ENCODE measurements at regions not wholly inside any gene's neighbourhood (a gene's known extent, or its start where the extent isn't known, plus 50 kb on each side); places are given as distances from the start of the nearest gene placed in this dataset.

DNA sequence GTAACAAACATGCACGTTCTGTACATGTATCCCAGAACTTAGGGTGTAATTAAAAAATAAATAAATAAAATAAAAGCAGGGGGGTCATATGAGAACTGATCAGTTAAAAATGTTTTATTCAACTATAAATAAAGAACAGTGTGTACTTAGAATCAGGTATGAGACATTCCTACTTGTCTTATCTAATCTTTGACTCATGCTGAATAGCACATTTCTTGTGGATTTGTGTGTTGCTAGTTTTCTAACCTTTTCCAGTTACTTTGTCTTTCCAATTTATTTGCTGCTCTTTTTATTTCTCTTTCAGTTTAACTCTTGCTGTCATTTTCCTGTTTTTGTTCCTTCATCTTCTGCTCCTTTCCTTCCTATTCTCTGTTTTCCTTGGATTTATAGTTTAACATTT is 1917.1 kb upstream of the CDH6 start:
- Histone ChIP-seq H3K4me2 (ENCODE audit: extremely low read depth, insufficient read depth, low read length) (no peak overlapping the region), H3K79me2 (ENCODE audit: control insufficient read depth, insufficient read depth, low read length) (no peaks in the 10 kb centered on the region), H3K4me1 (ENCODE audit: control insufficient read depth, extremely low read depth, insufficient read depth, low read length) (no peaks in the 10 kb centered on the region), H3K27ac (ENCODE audit: insufficient read depth, low read length) (no peak overlapping the region), H3K36me3 (ENCODE audit: control insufficient read depth, insufficient read depth, low read length) (no peaks in the 10 kb centered on the region), H2AFZ (ENCODE audit: low read length) (no peak overlapping the region), H3K27me3 (ENCODE audit: control insufficient read depth, insufficient read depth, low read length) (no peaks in the 10 kb centered on the region), H4K20me1 (ENCODE audit: control insufficient read depth, extremely low read depth, insufficient read depth, low read length) (no peaks in the 10 kb centered on the region), H3K9ac (ENCODE audit: insufficient read depth, low read length) (no peak overlapping the region), H3K9me3 (ENCODE audit: control insufficient read depth, insufficient read depth, low read depth, low read length) (no peaks in the 10 kb centered on the region), H3K4me3 (replicated peaks in 1 of 4; ENCODE audit: control extremely low read depth in 1 of 4, insufficient read depth in 1 of 4, low read depth in 3 of 4, low read length in 4 of 4) (no peak overlapping the region)
- DNase-seq (ENCODE audit: low read depth in 2 of 2): no peak
- TF ChIP-seq, protein P1, sequence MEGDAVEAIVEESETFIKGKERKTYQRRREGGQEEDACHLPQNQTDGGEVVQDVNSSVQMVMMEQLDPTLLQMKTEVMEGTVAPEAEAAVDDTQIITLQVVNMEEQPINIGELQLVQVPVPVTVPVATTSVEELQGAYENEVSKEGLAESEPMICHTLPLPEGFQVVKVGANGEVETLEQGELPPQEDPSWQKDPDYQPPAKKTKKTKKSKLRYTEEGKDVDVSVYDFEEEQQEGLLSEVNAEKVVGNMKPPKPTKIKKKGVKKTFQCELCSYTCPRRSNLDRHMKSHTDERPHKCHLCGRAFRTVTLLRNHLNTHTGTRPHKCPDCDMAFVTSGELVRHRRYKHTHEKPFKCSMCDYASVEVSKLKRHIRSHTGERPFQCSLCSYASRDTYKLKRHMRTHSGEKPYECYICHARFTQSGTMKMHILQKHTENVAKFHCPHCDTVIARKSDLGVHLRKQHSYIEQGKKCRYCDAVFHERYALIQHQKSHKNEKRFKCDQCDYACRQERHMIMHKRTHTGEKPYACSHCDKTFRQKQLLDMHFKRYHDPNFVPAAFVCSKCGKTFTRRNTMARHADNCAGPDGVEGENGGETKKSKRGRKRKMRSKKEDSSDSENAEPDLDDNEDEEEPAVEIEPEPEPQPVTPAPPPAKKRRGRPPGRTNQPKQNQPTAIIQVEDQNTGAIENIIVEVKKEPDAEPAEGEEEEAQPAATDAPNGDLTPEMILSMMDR (conservative IDR thresholded peaks at IDR 0.05 in 1 of 2, IDR thresholded peaks at IDR 0.05 in 1 of 2; ENCODE audit: low read depth in 1 of 2, low read length in 2 of 2): no peak
- TF ChIP-seq EZH2 (IDR thresholded peaks at IDR 0.05; ENCODE audit: low read length, missing control alignments): no peak

DNA sequence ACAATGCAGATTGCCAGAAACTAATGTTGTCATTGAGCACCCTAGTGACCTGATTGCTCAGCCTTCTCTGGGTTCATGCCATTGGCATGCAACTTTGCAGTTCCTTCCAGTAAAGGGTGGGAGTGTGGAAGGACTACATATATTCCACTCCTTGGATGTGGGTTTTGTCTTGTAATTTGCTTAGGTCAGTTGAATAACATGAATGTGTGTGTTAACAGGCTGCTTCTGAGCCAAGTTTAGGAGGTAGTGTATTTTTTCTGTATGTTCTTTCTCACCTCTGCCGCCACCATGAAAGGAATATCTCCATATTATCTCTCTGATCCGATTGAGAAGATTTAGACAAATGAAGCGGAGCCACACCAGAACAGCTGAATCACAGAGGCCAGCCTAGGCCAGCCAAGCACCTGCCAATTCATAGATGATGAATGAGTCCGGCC is 1929.6 kb upstream of the CDH6 start:
- TF ChIP-seq, protein P1 (conservative IDR thresholded peaks at IDR 0.05 in 1 of 2, IDR thresholded peaks at IDR 0.05 in 1 of 2; ENCODE audit: low read depth in 1 of 2, low read length in 2 of 2): no peak
- TF ChIP-seq EZH2 (IDR thresholded peaks at IDR 0.05; ENCODE audit: low read length, missing control alignments): no peak
- no peak overlapping the region for H3K27ac ChIP-seq (ENCODE audit: insufficient read depth, low read length)
- DNase-seq (ENCODE audit: low read depth in 2 of 2): no peak
- H4K20me1 ChIP-seq (ENCODE audit: control insufficient read depth, extremely low read depth, insufficient read depth, low read length): no peaks in the 10 kb centered on the region
- H3K9ac ChIP-seq (ENCODE audit: insufficient read depth, low read length): no peak overlapping the region
- H3K4me3 ChIP-seq (replicated peaks in 1 of 4; ENCODE audit: control extremely low read depth in 1 of 4, insufficient read depth in 1 of 4, low read depth in 3 of 4, low read length in 4 of 4): no peak overlapping the region
- no peaks in the 10 kb centered on the region for H3K4me1 ChIP-seq (ENCODE audit: control insufficient read depth, extremely low read depth, insufficient read depth, low read length)
- H3K27me3 ChIP-seq (ENCODE audit: control insufficient read depth, insufficient read depth, low read length): no peaks in the 10 kb centered on the region
- no peaks in the 10 kb centered on the region for H3K9me3 ChIP-seq (ENCODE audit: control insufficient read depth, insufficient read depth, low read depth, low read length)
- H2AFZ ChIP-seq (ENCODE audit: low read length): no peak overlapping the region
- no peaks in the 10 kb centered on the region for H3K79me2 ChIP-seq (ENCODE audit: control insufficient read depth, insufficient read depth, low read length)
- no peak overlapping the region for H3K4me2 ChIP-seq (ENCODE audit: extremely low read depth, insufficient read depth, low read length)
- no peaks in the 10 kb centered on the region for H3K36me3 ChIP-seq (ENCODE audit: control insufficient read depth, insufficient read depth, low read length)

DNA sequence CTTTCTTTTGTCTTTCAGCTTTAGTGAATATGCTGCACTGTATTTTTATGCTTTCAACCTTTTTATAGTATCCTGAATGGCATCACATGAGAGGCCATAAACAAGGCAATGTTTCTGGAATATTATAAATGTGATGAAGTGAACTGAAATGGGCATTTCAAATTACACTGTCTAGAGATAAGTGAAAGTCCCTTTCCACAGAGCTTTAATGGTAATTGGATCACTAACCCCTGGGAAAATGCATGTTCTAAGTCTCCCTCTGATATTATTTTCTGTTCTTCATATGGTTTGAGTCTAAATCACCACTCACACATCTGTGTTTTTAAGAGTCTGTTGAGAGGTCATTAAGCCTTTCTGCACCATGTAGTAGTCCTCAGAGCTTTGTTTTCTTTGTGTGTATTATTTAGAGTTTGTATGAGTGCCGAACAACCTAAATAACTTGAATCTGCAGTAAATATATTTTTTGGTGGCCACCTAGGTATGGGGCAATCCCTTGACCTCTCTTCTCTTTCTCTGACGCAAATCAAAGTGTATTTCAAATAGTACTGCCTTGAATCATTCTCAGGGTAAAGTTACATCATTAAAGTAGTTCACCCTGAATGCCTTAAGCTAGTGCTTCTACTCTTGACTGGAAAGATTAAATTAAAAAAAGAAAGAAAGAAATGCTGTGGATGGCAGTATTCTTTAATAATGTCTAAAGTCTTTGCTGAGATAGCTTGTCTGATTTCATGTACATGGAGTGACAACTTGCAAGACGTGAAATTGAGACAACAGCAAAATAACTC is 1931.0 kb upstream of the CDH6 start:
- no peaks in the 10 kb centered on the region for H4K20me1 ChIP-seq (ENCODE audit: control insufficient read depth, extremely low read depth, insufficient read depth, low read length)
- H2AFZ ChIP-seq (ENCODE audit: low read length): no peak overlapping the region
- H3K27me3 ChIP-seq (ENCODE audit: control insufficient read depth, insufficient read depth, low read length): no peaks in the 10 kb centered on the region
- H3K9me3 ChIP-seq (ENCODE audit: control insufficient read depth, insufficient read depth, low read depth, low read length): no peaks in the 10 kb centered on the region
- H3K27ac ChIP-seq (ENCODE audit: insufficient read depth, low read length): no peak overlapping the region
- H3K4me3 ChIP-seq (replicated peaks in 1 of 4; ENCODE audit: control extremely low read depth in 1 of 4, insufficient read depth in 1 of 4, low read depth in 3 of 4, low read length in 4 of 4): no peak overlapping the region
- no peak for DNase-seq (ENCODE audit: low read depth in 2 of 2)
- TF ChIP-seq, protein P1 (conservative IDR thresholded peaks at IDR 0.05 in 1 of 2, IDR thresholded peaks at IDR 0.05 in 1 of 2; ENCODE audit: low read depth in 1 of 2, low read length in 2 of 2): no peak
- no peak for TF ChIP-seq EZH2 (IDR thresholded peaks at IDR 0.05; ENCODE audit: low read length, missing control alignments)
- no peaks in the 10 kb centered on the region for H3K4me1 ChIP-seq (ENCODE audit: control insufficient read depth, extremely low read depth, insufficient read depth, low read length)
- H3K4me2 ChIP-seq (ENCODE audit: extremely low read depth, insufficient read depth, low read length): no peak overlapping the region
- no peaks in the 10 kb centered on the region for H3K79me2 ChIP-seq (ENCODE audit: control insufficient read depth, insufficient read depth, low read length)
- no peaks in the 10 kb centered on the region for H3K36me3 ChIP-seq (ENCODE audit: control insufficient read depth, insufficient read depth, low read length)
- no peak overlapping the region for H3K9ac ChIP-seq (ENCODE audit: insufficient read depth, low read length)

All from fibroblast of lung (primary cell).